ENCODE measurements at regions not wholly inside any gene's neighbourhood (a gene's known extent, or its start where the extent isn't known, plus 50 kb on each side); places are given as distances from the start of the nearest gene placed in this dataset.
"Not testable (repeated sequence)": the region's sequence is repeated elsewhere in the genome, so short reads cannot be mapped to it uniquely, and the experiment has no call there.

- 90% methylated on average over 2 of the region's 2 CpGs for WGBS
These were observed 402.5 kb downstream of the NFIB start for GRCh38 chr9:13911473-13911872.

GRCh38 chr9:13907842-13908241 is 406.1 kb downstream of the NFIB start:
- H3K4me1 ChIP-seq; H3K27me3 ChIP-seq; H3K27ac ChIP-seq (replicated peaks in 1 of 4); H3K9me3 ChIP-seq; H3K4me3 ChIP-seq; DNase-seq (ENCODE audit: extremely low spot score); H3K36me3 ChIP-seq; intact Hi-C loops (cut with DNase I): not testable (repeated sequence)
- WGBS = 97% methylated on average over 3 of the region's 3 CpGs

More at GRCh38 chr9:13911473-13911872, 402.5 kb downstream of the NFIB start:
- Histone ChIP-seq H3K4me1 (peaks cover 0 to 6% (median 0%) of the 10 kb centered on the region in 4 donors), H3K36me3 (no peaks in the 10 kb centered on the region), H3K27me3 (no peaks in the 10 kb centered on the region), H3K27ac (replicated peaks in 1 of 4) (no peak overlapping the region), H3K4me3 (no peak overlapping the region), H3K9me3 (no peaks in the 10 kb centered on the region)
- TF ChIP-seq EP300 (IDR thresholded peaks at IDR 0.05) = no peak
- TF ChIP-seq POLR2A (IDR thresholded peaks at IDR 0.05; ENCODE audit: low read depth) = no peak
- TF ChIP-seq CTCF (IDR thresholded peaks at IDR 0.05) = no peak
- TF ChIP-seq POLR2AphosphoS5 (IDR thresholded peaks at IDR 0.05) = no peak
- intact Hi-C loops (cut with DNase I) = no loop called here
- DNase-seq (ENCODE audit: extremely low spot score) = no peak

- no peak for DNase-seq (ENCODE audit: extremely low spot score)
- Histone ChIP-seq H3K36me3 (no peaks in the 10 kb centered on the region), H3K9me3 (no peaks in the 10 kb centered on the region), H3K4me3 (no peak overlapping the region), H3K27me3 (no peaks in the 10 kb centered on the region), H3K4me1 (peaks cover 0 to 12% (median under 1%) of the 10 kb centered on the region in 4 donors), H3K27ac (replicated peaks in 1 of 4) (no peak overlapping the region)
- intact Hi-C loops (cut with DNase I) = no loop called here
- no peak for TF ChIP-seq CTCF (IDR thresholded peaks at IDR 0.05)
- no peak for TF ChIP-seq POLR2AphosphoS5 (IDR thresholded peaks at IDR 0.05)
- no peak for TF ChIP-seq POLR2A (IDR thresholded peaks at IDR 0.05; ENCODE audit: low read depth)
- TF ChIP-seq EP300 (IDR thresholded peaks at IDR 0.05) = no peak
These were observed 409.2 kb downstream of the NFIB start for GRCh38 chr9:13904746-13905145.

GRCh38 chr9:13904311-13904710 is 409.6 kb downstream of the NFIB start:
- intact Hi-C loops (cut with DNase I) = no loop called here
- no peak overlapping the region for H3K4me3 ChIP-seq
- peaks cover 0 to 16% (median 2%) of the 10 kb centered on the region in 4 donors for H3K4me1 ChIP-seq
- H3K36me3 ChIP-seq = no peaks in the 10 kb centered on the region
- DNase-seq (ENCODE audit: extremely low spot score) = no peak
- WGBS = 94% methylated on average over 4 of the region's 4 CpGs
- no peak overlapping the region for H3K27ac ChIP-seq (replicated peaks in 1 of 4)
- TF ChIP-seq CTCF (IDR thresholded peaks at IDR 0.05) (no peak), POLR2A (IDR thresholded peaks at IDR 0.05; ENCODE audit: low read depth) (no peak), EP300 (IDR thresholded peaks at IDR 0.05) (no peak), POLR2AphosphoS5 (IDR thresholded peaks at IDR 0.05) (no peak)
- H3K27me3 ChIP-seq = no peaks in the 10 kb centered on the region
- no peaks in the 10 kb centered on the region for H3K9me3 ChIP-seq

- no peak for DNase-seq (ENCODE audit: extremely low spot score)
- no peak overlapping the region for H3K27ac ChIP-seq (replicated peaks in 1 of 4)
- peaks cover 0 to 17% (median 7%) of the 10 kb centered on the region in 4 donors for H3K4me1 ChIP-seq
- H3K4me3 ChIP-seq = no peak overlapping the region
- H3K36me3 ChIP-seq = no peaks in the 10 kb centered on the region
- no peaks in the 10 kb centered on the region for H3K9me3 ChIP-seq
- H3K27me3 ChIP-seq = no peaks in the 10 kb centered on the region
- intact Hi-C loops (cut with DNase I) = no loop called here
- no peak for TF ChIP-seq POLR2AphosphoS5 (IDR thresholded peaks at IDR 0.05)
- TF ChIP-seq POLR2A (IDR thresholded peaks at IDR 0.05; ENCODE audit: low read depth) = no peak
- no peak for TF ChIP-seq EP300 (IDR thresholded peaks at IDR 0.05)
- no peak for TF ChIP-seq CTCF (IDR thresholded peaks at IDR 0.05)
These were observed 411.5 kb downstream of the NFIB start for GRCh38 chr9:13902286-13903066.

All from esophagus muscularis mucosa (tissue), 4 donors.